ENCODE measurements at regions not wholly inside any gene's neighbourhood (a gene's known extent, or its start where the extent isn't known, plus 50 kb on each side); places are given as distances from the start of the nearest gene placed in this dataset.

DNA sequence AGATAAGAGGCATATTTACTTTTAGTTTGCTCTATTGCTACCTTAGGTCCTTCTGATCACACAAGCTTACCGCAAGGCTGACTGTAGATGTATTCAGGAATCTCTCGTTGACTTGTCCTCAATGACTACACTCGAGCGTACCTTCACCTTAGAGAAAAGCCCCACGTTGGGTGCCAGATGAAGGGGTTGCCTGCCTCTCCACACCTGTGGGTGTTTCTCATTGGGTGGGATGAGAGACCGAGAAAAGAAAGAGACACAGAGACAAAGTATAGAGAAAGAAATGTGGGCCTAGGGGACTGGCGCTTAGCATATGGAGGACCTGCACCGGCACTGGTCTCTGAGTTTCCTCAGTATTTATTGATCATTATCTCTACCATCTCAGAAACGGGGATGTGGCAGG is 51.8 kb downstream of the ASCL4 start:
- Mint-ChIP-seq H3K36me3 (ENCODE audit: low read depth) (no peaks in the 10 kb centered on the region), H3K27ac (no peak overlapping the region), H3K27me3 (ENCODE audit: low read depth) (peaks cover 2% of the 10 kb centered on the region), H3K9me3 (peaks cover 32% of the 10 kb centered on the region), H3K4me1 (ENCODE audit: low read depth) (no peaks in the 10 kb centered on the region), H3K4me3 (no peak overlapping the region)

DNA sequence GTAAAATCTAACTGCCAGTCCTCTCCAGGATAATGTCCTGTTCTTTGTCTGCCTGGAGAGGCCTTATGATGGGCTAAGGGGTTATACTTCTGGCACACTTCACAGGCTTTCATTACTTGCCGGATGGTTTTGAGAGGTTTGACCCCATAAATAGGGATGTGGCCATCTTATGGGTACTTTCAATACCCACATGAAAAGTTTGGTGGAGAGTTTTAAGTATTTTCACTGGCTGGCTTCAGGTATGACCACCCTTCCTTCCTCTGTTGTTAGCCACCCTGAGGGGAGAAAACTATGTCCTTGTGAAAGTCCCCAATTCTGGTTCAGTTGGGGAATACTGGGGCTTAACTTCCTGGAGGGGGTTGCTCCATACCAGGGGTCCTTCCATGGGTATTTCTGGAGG is 54.8 kb downstream of the ASCL4 start:
- Mint-ChIP-seq H3K9me3 (peaks cover 32% of the 10 kb centered on the region), H3K27ac (no peak overlapping the region), H3K4me1 (ENCODE audit: low read depth) (no peaks in the 10 kb centered on the region), H3K27me3 (ENCODE audit: low read depth) (peaks cover 14% of the 10 kb centered on the region), H3K36me3 (ENCODE audit: low read depth) (no peaks in the 10 kb centered on the region), H3K4me3 (no peak overlapping the region)

- Mint-ChIP-seq H3K9me3 (peaks cover 9% of the 10 kb centered on the region), H3K27ac (no peak overlapping the region), H3K27me3 (ENCODE audit: low read depth) (peaks cover 31% of the 10 kb centered on the region), H3K4me1 (ENCODE audit: low read depth) (no peaks in the 10 kb centered on the region), H3K36me3 (ENCODE audit: low read depth) (no peaks in the 10 kb centered on the region), H3K4me3 (no peak overlapping the region)
These were observed 57.9 kb downstream of the ASCL4 start for GRCh38 chr12:107832441-107832840.

DNA sequence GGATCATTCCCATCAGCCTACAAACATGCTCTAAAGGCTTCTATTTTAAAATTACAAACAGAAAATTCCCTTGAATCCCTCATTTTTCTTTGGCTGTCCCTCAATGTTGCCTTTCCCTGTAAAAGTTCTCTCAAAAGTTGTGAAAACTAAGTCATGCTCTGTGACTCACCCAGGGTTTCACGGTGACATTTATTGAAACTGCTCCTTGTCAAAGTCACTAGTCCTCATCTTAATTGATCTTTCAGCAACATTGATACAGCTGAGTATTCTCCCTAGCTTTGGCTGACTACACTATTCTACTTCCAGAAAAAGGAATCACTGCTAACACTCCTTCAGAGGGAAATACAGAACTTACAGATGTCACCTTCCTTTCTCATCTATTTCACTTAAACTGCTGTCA is 65.7 kb downstream of the ASCL4 start:
- Mint-ChIP-seq H3K9me3 (no peaks in the 10 kb centered on the region), H3K4me1 (ENCODE audit: low read depth) (peaks cover 4% of the 10 kb centered on the region), H3K27me3 (ENCODE audit: low read depth) (peaks cover 55% of the 10 kb centered on the region), H3K36me3 (ENCODE audit: low read depth) (no peaks in the 10 kb centered on the region), H3K4me3 (no peak overlapping the region), H3K27ac (no peak overlapping the region)

GRCh38 chr12:107843351-107844311 is 69.1 kb downstream of the ASCL4 start:
- H3K36me3 Mint-ChIP-seq (ENCODE audit: low read depth) = no peaks in the 10 kb centered on the region
- no peak overlapping the region for H3K27ac Mint-ChIP-seq
- H3K4me3 Mint-ChIP-seq = no peak overlapping the region
- H3K9me3 Mint-ChIP-seq = no peaks in the 10 kb centered on the region
- H3K4me1 Mint-ChIP-seq (ENCODE audit: low read depth) = peaks cover 4% of the 10 kb centered on the region
- H3K27me3 Mint-ChIP-seq (ENCODE audit: low read depth) = peaks cover 63% of the 10 kb centered on the region

DNA sequence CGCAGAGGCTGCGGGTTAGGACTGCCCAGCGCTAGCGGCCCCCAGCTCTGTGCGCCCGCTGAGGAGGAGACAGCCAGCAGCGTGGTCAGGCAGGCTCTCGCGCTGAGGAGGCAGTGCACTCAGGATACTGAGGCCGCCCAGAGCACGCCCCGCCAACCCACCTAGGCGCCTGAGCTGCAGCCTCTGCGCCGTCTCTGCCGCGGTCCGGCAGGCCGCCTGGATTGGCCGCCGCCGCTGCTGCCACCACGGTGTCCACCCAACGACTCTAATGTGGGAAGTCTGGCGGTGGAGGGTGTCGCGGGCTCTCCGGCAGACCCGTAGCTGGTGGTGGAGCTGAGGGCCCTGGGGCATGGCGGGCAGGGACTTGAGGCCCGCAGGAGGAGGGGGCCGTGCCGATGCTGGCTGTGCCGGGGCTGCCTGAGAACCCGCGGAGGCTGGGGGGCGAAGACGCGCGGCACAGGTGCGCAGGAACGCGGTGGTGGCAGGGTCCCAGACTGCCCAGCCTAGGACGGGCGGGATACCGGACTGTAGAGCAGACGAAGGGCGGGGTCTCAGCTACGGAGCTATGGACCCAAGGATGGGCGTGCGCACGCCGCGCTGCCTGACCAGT is 69.9 kb downstream of the ASCL4 start:
- Mint-ChIP-seq H3K9me3 (no peaks in the 10 kb centered on the region), H3K36me3 (ENCODE audit: low read depth) (no peaks in the 10 kb centered on the region), H3K4me1 (ENCODE audit: low read depth) (peaks cover 4% of the 10 kb centered on the region), H3K4me3 (no peak overlapping the region), H3K27ac (no peak overlapping the region), H3K27me3 (ENCODE audit: low read depth) (peaks cover 67% of the 10 kb centered on the region)

DNA sequence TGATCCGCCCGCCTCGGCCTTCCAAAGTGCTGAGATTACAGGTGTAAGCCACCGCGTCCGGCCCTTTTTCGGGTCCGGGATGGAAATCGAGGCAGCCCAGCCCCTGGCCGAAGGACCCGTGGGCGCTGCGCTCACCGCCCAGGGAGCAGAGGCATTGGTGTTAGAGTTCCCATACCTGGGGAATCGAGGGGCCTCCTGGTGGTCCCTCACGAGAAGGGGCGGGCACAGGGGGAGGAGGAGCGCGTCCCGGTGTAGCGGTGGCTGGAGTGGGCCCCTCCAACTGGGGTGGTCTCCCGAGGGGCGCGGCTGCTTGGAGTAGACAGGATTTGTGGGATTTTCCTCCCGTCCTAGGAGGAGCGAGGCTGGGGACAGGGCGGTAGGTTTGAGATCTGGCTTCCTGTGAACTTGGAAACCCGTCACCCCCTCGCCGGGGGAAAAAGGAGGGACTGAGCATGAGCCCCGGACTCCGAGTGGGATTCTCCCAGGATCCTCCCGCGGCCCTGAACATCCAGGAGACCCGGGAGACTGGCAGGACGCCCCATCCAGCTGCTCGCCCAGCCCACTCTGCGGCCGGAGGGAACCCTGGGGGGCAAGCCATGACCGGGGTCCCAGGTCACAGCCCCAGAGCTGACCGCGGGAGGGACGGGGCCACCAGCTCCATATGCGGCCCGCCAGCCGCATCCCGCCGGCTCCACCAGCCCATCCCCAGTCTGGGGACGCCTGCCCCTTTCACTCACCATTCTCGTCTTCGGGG is 70.9 kb downstream of the ASCL4 start:
- H3K4me1 Mint-ChIP-seq (ENCODE audit: low read depth) = peaks cover 3% of the 10 kb centered on the region
- no peak overlapping the region for H3K4me3 Mint-ChIP-seq
- H3K27me3 Mint-ChIP-seq (ENCODE audit: low read depth) = peaks cover 63% of the 10 kb centered on the region
- H3K9me3 Mint-ChIP-seq = no peaks in the 10 kb centered on the region
- no peaks in the 10 kb centered on the region for H3K36me3 Mint-ChIP-seq (ENCODE audit: low read depth)
- H3K27ac Mint-ChIP-seq = no peak overlapping the region

- H3K27me3 Mint-ChIP-seq (ENCODE audit: low read depth) = peaks cover 61% of the 10 kb centered on the region
These were observed 71.6 kb downstream of the ASCL4 start for GRCh38 chr12:107845980-107846659.

GRCh38 chr12:107847430-107847829 is 72.9 kb downstream of the ASCL4 start:
- no peak overlapping the region for H3K27ac Mint-ChIP-seq
- no peak overlapping the region for H3K4me3 Mint-ChIP-seq
- no peaks in the 10 kb centered on the region for H3K9me3 Mint-ChIP-seq
- peaks cover 60% of the 10 kb centered on the region for H3K27me3 Mint-ChIP-seq (ENCODE audit: low read depth)
- H3K4me1 Mint-ChIP-seq (ENCODE audit: low read depth) = peaks cover 2% of the 10 kb centered on the region
- H3K36me3 Mint-ChIP-seq (ENCODE audit: low read depth) = no peaks in the 10 kb centered on the region

More at GRCh38 chr12:107845980-107846659, 71.6 kb downstream of the ASCL4 start:
- no peak overlapping the region for H3K4me3 Mint-ChIP-seq
- H3K36me3 Mint-ChIP-seq (ENCODE audit: low read depth) = no peaks in the 10 kb centered on the region
- peaks cover 2% of the 10 kb centered on the region for H3K4me1 Mint-ChIP-seq (ENCODE audit: low read depth)
- no peaks in the 10 kb centered on the region for H3K9me3 Mint-ChIP-seq
- no peak overlapping the region for H3K27ac Mint-ChIP-seq

DNA sequence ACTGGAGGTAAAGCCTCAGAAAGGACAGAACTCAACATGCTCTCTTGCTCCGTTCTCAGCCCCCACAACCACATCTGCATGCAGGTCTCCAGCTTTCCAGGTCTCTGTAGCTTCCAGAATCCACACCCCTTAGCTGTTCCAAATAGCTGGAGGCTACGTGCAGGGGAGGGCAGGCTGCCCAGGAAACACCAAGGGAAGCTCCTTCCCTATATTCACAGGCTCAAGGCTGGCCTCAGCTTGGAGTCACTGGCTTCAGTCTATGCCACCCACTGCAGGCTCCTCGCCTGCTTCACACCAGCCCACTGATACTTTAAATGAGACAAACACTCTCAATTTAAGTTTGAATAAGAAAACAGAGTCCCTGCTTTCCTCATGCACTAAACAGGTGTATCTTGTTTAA is 73.3 kb downstream of the ASCL4 start:
- H3K9me3 Mint-ChIP-seq = no peaks in the 10 kb centered on the region
- H3K36me3 Mint-ChIP-seq (ENCODE audit: low read depth) = no peaks in the 10 kb centered on the region
- H3K27ac Mint-ChIP-seq = no peak overlapping the region
- peaks cover 56% of the 10 kb centered on the region for H3K27me3 Mint-ChIP-seq (ENCODE audit: low read depth)
- no peak overlapping the region for H3K4me3 Mint-ChIP-seq
- peaks cover 2% of the 10 kb centered on the region for H3K4me1 Mint-ChIP-seq (ENCODE audit: low read depth)

GRCh38 chr12:107853479-107853878 is 79.0 kb downstream of the ASCL4 start:
- no peaks in the 10 kb centered on the region for H3K36me3 Mint-ChIP-seq (ENCODE audit: low read depth)
- H3K4me3 Mint-ChIP-seq = no peak overlapping the region
- H3K27me3 Mint-ChIP-seq (ENCODE audit: low read depth) = peaks cover 66% of the 10 kb centered on the region
- no peak overlapping the region for H3K27ac Mint-ChIP-seq
- H3K9me3 Mint-ChIP-seq = no peaks in the 10 kb centered on the region
- no peaks in the 10 kb centered on the region for H3K4me1 Mint-ChIP-seq (ENCODE audit: low read depth)

DNA sequence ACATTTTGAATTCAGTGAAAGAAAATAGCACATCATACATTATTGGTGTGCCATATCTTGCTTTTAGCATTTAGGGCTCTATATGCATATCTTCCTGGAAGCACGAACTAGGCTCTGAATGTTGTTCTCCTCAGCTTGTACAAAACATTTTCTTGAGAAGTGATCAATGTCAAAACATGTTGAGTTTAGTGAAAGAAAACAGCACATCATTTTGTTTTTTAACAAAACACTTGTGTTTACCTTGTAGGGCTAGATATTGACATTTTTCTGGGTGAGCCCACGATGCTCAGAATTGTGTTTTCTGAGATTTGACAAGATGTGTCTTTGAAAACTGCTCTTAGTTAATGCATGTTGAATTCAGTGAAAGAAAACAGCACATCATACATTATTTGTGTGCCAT is 81.0 kb downstream of the ASCL4 start:
- Mint-ChIP-seq H3K27ac (no peak overlapping the region), H3K27me3 (ENCODE audit: low read depth) (peaks cover 64% of the 10 kb centered on the region), H3K9me3 (no peaks in the 10 kb centered on the region), H3K36me3 (ENCODE audit: low read depth) (no peaks in the 10 kb centered on the region), H3K4me1 (ENCODE audit: low read depth) (no peaks in the 10 kb centered on the region), H3K4me3 (no peak overlapping the region)

DNA sequence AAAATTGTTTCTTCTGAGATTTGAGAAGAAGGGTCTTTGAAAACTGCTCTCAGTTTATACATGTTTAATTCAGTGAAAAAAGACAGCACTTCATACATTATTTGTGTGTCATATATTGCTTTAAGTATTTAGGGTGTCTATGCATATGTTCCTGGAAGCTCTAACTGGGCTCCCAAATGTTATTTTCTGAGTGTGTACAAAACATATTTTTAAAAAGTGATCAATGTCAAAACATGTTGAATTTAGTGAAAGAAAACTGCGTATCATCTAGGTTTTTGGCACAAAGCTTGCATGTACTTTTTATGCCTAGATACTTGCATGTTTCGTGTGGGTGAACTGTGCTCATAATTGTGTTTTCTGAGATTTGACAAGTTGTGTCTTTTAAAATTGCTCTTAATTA is 81.6 kb downstream of the ASCL4 start:
- Mint-ChIP-seq H3K27ac (no peak overlapping the region), H3K27me3 (ENCODE audit: low read depth) (peaks cover 70% of the 10 kb centered on the region), H3K36me3 (ENCODE audit: low read depth) (no peaks in the 10 kb centered on the region), H3K4me1 (ENCODE audit: low read depth) (no peaks in the 10 kb centered on the region), H3K4me3 (no peak overlapping the region), H3K9me3 (no peaks in the 10 kb centered on the region)

DNA sequence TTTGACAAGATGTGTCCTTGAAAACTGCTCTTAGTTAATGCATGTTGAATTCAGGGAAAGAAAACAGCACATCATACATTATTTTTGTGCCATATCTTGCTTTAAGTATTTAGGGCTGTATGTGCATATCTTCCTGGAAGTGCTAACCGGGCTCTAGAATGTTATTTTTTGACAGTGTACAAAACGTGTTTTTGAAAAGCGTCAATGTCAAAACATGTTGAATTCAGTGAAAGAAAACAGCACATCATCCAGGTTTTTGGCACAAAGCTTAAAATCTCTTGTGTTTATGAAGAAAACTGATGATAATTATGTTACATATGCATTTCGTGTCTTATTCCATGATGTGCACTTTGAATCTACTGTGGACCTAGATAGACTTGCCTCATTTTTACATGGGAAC is 82.7 kb downstream of the ASCL4 start:
- no peaks in the 10 kb centered on the region for H3K36me3 Mint-ChIP-seq (ENCODE audit: low read depth)
- H3K9me3 Mint-ChIP-seq = no peaks in the 10 kb centered on the region
- H3K4me1 Mint-ChIP-seq (ENCODE audit: low read depth) = no peaks in the 10 kb centered on the region
- peaks cover 77% of the 10 kb centered on the region for H3K27me3 Mint-ChIP-seq (ENCODE audit: low read depth)
- H3K4me3 Mint-ChIP-seq = no peak overlapping the region
- no peak overlapping the region for H3K27ac Mint-ChIP-seq
